Progenitor cell of endocrine pancreas (in vitro differentiated cells): ENCODE measurements at regions not wholly inside any gene's neighbourhood (a gene's known extent, or its start where the extent isn't known, plus 50 kb on each side); places are given as distances from the start of the nearest gene placed in this dataset.
"Not testable (repeated sequence)": the region's sequence is repeated elsewhere in the genome, so short reads cannot be mapped to it uniquely, and the experiment has no call there.

Experiments
- DNase-seq: peaks from one replicate; pipeline ENCODE4 v3.0.0; 2021; ENCODE audit warnings: low spot score; ENCODE audit not compliant: unreplicated experiment
- H3K27ac Mint-ChIP-seq: 2 replicates; pipeline ENCODE4 v1.8.0; 2021; ENCODE audit warnings: mild to moderate bottlenecking, moderate library complexity, mixed read lengths
- H3K27me3 Mint-ChIP-seq: 2 replicates; pipeline ENCODE4 v1.8.0; 2021; ENCODE audit warnings: mixed read lengths
- H3K36me3 Mint-ChIP-seq: 2 replicates; pipeline ENCODE4 v1.8.0; 2022; ENCODE audit warnings: mixed read lengths; ENCODE audit not compliant: insufficient read depth
- H3K4me1 Mint-ChIP-seq: 2 replicates; pipeline ENCODE4 v1.8.0; 2021; ENCODE audit warnings: low read depth, mixed read lengths
- H3K4me3 Mint-ChIP-seq: 2 replicates; pipeline ENCODE4 v1.8.0; 2021; ENCODE audit warnings: low read depth, mild to moderate bottlenecking, moderate library complexity, mixed read lengths
- H3K9me3 Mint-ChIP-seq: 2 replicates; pipeline ENCODE4 v1.8.0; 2021; ENCODE audit warnings: low read depth, mixed read lengths
- CTCF ChIP-seq: fragments of 200-600 bp; sonication (generic); IDR thresholded peaks from one replicate; pipeline ENCODE4 v1.5.0; 2021; ENCODE audit warnings: antibody characterized with exemption, mild to moderate bottlenecking; ENCODE audit not compliant: unreplicated experiment

GRCh38 chr7:49597805-49598204 is 175.6 kb upstream of the VWC2 start:
- no peaks in the 10 kb centered on the region for H3K27me3 Mint-ChIP-seq
- no peak for DNase-seq
- TF ChIP-seq CTCF: no peak
- H3K4me3 Mint-ChIP-seq: no peak overlapping the region
- no peaks in the 10 kb centered on the region for H3K36me3 Mint-ChIP-seq
- no peak overlapping the region for H3K27ac Mint-ChIP-seq
- H3K9me3 Mint-ChIP-seq: no peaks in the 10 kb centered on the region
- no peaks in the 10 kb centered on the region for H3K4me1 Mint-ChIP-seq

GRCh38 chr7:49611951-49612350 is 161.5 kb upstream of the VWC2 start:
- no peaks in the 10 kb centered on the region for H3K27me3 Mint-ChIP-seq
- no peak for TF ChIP-seq CTCF
- no peaks in the 10 kb centered on the region for H3K36me3 Mint-ChIP-seq
- no peaks in the 10 kb centered on the region for H3K4me1 Mint-ChIP-seq
- no peak for DNase-seq
- no peak overlapping the region for H3K4me3 Mint-ChIP-seq
- H3K27ac Mint-ChIP-seq: no peak overlapping the region
- peaks cover 13% of the 10 kb centered on the region for H3K9me3 Mint-ChIP-seq

- H3K27ac Mint-ChIP-seq: no peak overlapping the region
- DNase-seq: no peak
- H3K4me1 Mint-ChIP-seq: no peaks in the 10 kb centered on the region
- no peak for TF ChIP-seq CTCF
- no peaks in the 10 kb centered on the region for H3K36me3 Mint-ChIP-seq
- H3K4me3 Mint-ChIP-seq: no peak overlapping the region
- H3K27me3 Mint-ChIP-seq: no peaks in the 10 kb centered on the region
- H3K9me3 Mint-ChIP-seq: peaks cover 4% of the 10 kb centered on the region
Observed at GRCh38 chr7:49613759-49614158, 159.7 kb upstream of the VWC2 start.

DNA sequence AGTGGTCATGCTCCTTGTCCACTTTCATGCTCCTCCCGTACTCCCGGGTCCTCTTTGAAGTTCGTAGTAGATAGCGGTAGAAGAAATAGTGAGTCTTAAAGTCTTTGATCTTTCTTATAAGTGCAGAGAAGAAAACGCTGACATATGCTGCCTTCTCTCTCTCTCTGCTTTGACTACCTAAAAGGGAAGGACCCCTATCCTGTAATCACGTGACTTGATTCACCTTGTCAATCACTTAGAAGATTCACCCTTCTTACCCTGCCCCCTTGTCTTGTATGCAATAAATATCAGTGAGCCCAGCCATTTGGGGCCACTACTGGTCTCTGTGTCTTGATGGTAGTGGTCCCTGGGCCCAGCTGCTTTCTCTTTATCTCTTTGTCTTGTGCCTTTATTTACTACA is 158.5 kb upstream of the VWC2 start:
- not testable (repeated sequence) for H3K4me1 Mint-ChIP-seq, H3K36me3 Mint-ChIP-seq, H3K27ac Mint-ChIP-seq, H3K4me3 Mint-ChIP-seq, H3K9me3 Mint-ChIP-seq, DNase-seq, H3K27me3 Mint-ChIP-seq

DNA sequence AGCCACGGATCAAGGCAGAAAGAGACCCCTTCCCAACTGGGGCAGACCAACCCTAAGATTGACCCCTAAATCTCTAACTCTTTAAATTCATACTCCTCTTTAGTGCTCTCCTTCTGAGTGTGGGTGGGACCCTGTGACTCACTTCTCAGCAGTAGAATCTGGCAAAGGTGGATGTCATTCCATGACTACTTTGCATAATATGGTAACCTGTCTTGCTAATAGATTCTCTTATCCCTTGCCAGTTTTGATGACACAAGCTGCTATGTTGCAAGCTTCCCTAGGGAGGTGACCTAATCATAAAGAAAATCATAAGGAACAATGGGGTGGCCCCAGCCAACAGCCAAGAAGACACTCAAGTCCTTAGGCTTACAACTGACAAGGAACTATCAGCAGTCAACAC is 155.4 kb upstream of the VWC2 start:
- DNase-seq: no peak
- Mint-ChIP-seq H3K27ac (no peak overlapping the region), H3K4me3 (no peak overlapping the region), H3K9me3 (peaks cover 7% of the 10 kb centered on the region), H3K36me3 (no peaks in the 10 kb centered on the region), H3K4me1 (no peaks in the 10 kb centered on the region), H3K27me3 (no peaks in the 10 kb centered on the region)
- no peak for TF ChIP-seq CTCF

DNA sequence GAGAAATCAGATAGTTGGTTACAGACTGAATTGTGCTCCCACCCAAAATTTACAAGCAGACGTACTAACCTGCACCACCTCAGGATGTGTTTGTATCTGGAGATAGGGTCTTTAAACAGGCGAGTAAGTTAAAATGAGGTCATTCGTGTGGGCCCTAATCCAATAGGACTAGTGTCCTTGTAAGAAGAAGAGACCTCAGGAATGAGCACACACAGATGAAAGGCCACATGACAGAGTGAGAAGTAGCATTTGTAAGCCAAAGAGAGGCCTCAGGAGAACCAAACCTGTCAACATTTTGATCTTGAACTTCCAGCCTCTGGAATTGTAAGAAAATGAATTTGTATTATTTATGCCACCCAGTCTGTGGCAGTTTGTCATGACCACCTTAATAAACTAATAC is 149.5 kb upstream of the VWC2 start:
- no peak for TF ChIP-seq CTCF
- no peaks in the 10 kb centered on the region for H3K36me3 Mint-ChIP-seq
- no peak for DNase-seq
- peaks cover 5% of the 10 kb centered on the region for H3K9me3 Mint-ChIP-seq
- H3K27ac Mint-ChIP-seq: no peak overlapping the region
- no peak overlapping the region for H3K4me3 Mint-ChIP-seq
- H3K27me3 Mint-ChIP-seq: no peaks in the 10 kb centered on the region
- no peaks in the 10 kb centered on the region for H3K4me1 Mint-ChIP-seq
